HL-60 (cell line): ENCODE measurements at regions not wholly inside any gene's neighbourhood (a gene's known extent, or its start where the extent isn't known, plus 50 kb on each side); places are given as distances from the start of the nearest gene placed in this dataset.

Experiments
- DNase-seq, 2 experiments: peaks; one replicate each; pipeline ENCODE4 v3.0.0-alpha.2; 2010 to 2020; ENCODE audit warnings: low read depth in 1 of 2, low spot score in 1 of 2
- H3K27ac ChIP-seq: fragments of 250-450 bp; sonication (Bioruptor Pico); replicated peaks from 2 replicates; pipeline ENCODE4 v1.5.1; 2020; ENCODE audit warnings: mild to moderate bottlenecking, moderate library complexity
- H3K27me3 ChIP-seq: fragments of 250-450 bp; sonication (Bioruptor Pico); 2 replicates; pipeline ENCODE4 v1.5.1; 2021; ENCODE audit warnings: mild to moderate bottlenecking, moderate library complexity; ENCODE audit not compliant: insufficient read depth, poor library complexity, severe bottlenecking
- H3K4me3 ChIP-seq: replicated peaks from 2 replicates; pipeline ENCODE4 v1.5.1; 2011; ENCODE audit warnings: mild to moderate bottlenecking, control low read depth, low read length; ENCODE audit not compliant: insufficient read depth
- GABPA ChIP-seq: IDR thresholded peaks from 2 replicates; pipeline ENCODE4 v1.6.1; 2012; ENCODE audit warnings: low read depth
- POLR2AphosphoS5 ChIP-seq: IDR thresholded peaks from 2 replicates; pipeline ENCODE4 v1.6.1; 2012; ENCODE audit warnings: low read depth
- SPI1 ChIP-seq: IDR thresholded peaks from 2 replicates; pipeline ENCODE4 v1.6.1; 2012; ENCODE audit warnings: low read depth, mild to moderate bottlenecking, borderline replicate concordance
- TF ChIP-seq, protein P1 (sequence below): IDR thresholded peaks from 2 replicates; pipeline ENCODE4 v1.6.1; 2012; ENCODE audit warnings: low read depth; ENCODE audit not compliant: insufficient replicate concordance
- TF ChIP-seq, protein P2 (sequence below): IDR thresholded peaks from one replicate; pipeline ENCODE4 v1.5.1; 2011; ENCODE audit warnings: low read length, control low read depth, inconsistent platforms; ENCODE audit not compliant: insufficient read depth

- no peak overlapping the region for H3K27ac ChIP-seq
- H3K4me3 ChIP-seq, result no peak overlapping the region
- TF ChIP-seq SPI1 (no peak), GABPA (no peak), POLR2AphosphoS5 (no peak)
- TF ChIP-seq, protein P1, sequence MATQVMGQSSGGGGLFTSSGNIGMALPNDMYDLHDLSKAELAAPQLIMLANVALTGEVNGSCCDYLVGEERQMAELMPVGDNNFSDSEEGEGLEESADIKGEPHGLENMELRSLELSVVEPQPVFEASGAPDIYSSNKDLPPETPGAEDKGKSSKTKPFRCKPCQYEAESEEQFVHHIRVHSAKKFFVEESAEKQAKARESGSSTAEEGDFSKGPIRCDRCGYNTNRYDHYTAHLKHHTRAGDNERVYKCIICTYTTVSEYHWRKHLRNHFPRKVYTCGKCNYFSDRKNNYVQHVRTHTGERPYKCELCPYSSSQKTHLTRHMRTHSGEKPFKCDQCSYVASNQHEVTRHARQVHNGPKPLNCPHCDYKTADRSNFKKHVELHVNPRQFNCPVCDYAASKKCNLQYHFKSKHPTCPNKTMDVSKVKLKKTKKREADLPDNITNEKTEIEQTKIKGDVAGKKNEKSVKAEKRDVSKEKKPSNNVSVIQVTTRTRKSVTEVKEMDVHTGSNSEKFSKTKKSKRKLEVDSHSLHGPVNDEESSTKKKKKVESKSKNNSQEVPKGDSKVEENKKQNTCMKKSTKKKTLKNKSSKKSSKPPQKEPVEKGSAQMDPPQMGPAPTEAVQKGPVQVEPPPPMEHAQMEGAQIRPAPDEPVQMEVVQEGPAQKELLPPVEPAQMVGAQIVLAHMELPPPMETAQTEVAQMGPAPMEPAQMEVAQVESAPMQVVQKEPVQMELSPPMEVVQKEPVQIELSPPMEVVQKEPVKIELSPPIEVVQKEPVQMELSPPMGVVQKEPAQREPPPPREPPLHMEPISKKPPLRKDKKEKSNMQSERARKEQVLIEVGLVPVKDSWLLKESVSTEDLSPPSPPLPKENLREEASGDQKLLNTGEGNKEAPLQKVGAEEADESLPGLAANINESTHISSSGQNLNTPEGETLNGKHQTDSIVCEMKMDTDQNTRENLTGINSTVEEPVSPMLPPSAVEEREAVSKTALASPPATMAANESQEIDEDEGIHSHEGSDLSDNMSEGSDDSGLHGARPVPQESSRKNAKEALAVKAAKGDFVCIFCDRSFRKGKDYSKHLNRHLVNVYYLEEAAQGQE, result no peak
- TF ChIP-seq, protein P2, sequence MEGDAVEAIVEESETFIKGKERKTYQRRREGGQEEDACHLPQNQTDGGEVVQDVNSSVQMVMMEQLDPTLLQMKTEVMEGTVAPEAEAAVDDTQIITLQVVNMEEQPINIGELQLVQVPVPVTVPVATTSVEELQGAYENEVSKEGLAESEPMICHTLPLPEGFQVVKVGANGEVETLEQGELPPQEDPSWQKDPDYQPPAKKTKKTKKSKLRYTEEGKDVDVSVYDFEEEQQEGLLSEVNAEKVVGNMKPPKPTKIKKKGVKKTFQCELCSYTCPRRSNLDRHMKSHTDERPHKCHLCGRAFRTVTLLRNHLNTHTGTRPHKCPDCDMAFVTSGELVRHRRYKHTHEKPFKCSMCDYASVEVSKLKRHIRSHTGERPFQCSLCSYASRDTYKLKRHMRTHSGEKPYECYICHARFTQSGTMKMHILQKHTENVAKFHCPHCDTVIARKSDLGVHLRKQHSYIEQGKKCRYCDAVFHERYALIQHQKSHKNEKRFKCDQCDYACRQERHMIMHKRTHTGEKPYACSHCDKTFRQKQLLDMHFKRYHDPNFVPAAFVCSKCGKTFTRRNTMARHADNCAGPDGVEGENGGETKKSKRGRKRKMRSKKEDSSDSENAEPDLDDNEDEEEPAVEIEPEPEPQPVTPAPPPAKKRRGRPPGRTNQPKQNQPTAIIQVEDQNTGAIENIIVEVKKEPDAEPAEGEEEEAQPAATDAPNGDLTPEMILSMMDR, result no peak
- no peak for DNase-seq
- H3K27me3 ChIP-seq, result no peaks in the 10 kb centered on the region
These were observed 204.8 kb downstream of the KCNK2 start for GRCh38 chr1:215287362-215287761.

DNA sequence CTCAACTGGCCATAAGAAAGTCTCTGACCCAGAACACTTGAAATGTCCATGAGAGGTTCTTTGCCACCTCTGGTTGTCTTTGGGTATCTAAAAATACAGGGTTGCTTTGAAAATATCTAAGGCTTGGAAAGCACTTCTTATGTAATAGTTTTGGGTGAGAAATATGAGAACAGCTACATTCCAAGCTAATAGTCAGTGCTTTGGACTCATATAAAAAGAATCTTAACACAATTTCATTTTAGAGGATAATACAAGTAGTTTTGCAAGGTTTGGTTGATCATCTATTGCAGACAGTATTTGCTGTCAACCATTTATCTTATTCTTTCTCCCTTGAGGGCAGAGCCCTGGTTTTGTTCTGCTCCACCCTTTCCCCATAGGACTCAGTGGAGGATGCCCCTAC is 207.5 kb downstream of the KCNK2 start:
- Histone ChIP-seq H3K4me3 (no peak overlapping the region), H3K27ac (no peak overlapping the region), H3K27me3 (no peaks in the 10 kb centered on the region)
- TF ChIP-seq GABPA (no peak), SPI1 (no peak), POLR2AphosphoS5 (no peak)
- TF ChIP-seq, protein P2, result no peak
- TF ChIP-seq, protein P1, result no peak
- DNase-seq, result no peak

DNA sequence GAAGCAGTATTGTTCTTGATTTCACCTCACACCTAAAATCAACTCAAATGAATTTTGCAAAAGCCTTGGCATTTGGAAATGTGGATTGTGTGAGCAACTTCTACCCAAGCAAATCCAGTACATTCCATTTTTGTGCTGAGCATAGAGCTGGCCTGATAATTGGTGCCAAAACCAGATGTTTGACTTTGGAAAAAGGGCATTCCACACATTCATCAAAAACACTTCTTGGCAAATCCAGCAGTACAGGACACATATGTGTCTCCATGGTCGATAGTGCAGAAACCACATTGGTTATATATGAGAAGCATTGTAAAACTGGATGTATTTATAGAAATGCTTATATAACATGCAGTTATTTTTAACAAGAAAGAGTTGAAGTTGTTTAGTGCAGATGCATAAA is 210.4 kb downstream of the KCNK2 start:
- no peak for DNase-seq

More for the DNA sequence above, 210.4 kb downstream of the KCNK2 start:
- Histone ChIP-seq H3K4me3 (no peak overlapping the region), H3K27me3 (no peaks in the 10 kb centered on the region), H3K27ac (no peak overlapping the region)
- TF ChIP-seq POLR2AphosphoS5 (no peak), SPI1 (no peak), GABPA (no peak)
- TF ChIP-seq, protein P1, result no peak
- TF ChIP-seq, protein P2, result no peak
